Esophagus squamous epithelium (tissue), 5 donors: ENCODE measurements at regions not wholly inside any gene's neighbourhood (a gene's known extent, or its start where the extent isn't known, plus 50 kb on each side); places are given as distances from the start of the nearest gene placed in this dataset.

Source experiments
- DNase-seq: peaks from one replicate; lab custom pipeline; 2025; lab: John Stamatoyannopoulos, UW
- H3K27ac ChIP-seq, 4 donors: fragments of 200-600 bp; sonication (generic); one replicate each; pipeline ENCODE4 v1.5.1; 2016 to 2019; ENCODE audit warnings: mild to moderate bottlenecking in 1 of 4
- H3K27me3 ChIP-seq, 4 donors: fragments of 200-600 bp; sonication (generic); 1 replicate in 3 of 4; 2 replicates in 1 of 4; pipeline versions ENCODE4 v1.5.1 to v1.6.0; 2017 to 2021; ENCODE audit warnings: antibody characterized with exemption in 1 of 4
- H3K36me3 ChIP-seq, 3 donors: fragments of 200-600 bp; sonication (generic); one replicate each; pipeline ENCODE4 v1.5.1; 2016 to 2019
- H3K4me1 ChIP-seq, 3 donors: fragments of 200-600 bp; sonication (generic); one replicate each; pipeline ENCODE4 v1.5.1; 2017 to 2019
- H3K4me3 ChIP-seq, 4 donors: fragments of 200-600 bp; sonication (generic); 1 replicate in 3 of 4; 2 replicates in 1 of 4; pipeline ENCODE4 v1.5.1; 2016 to 2019; ENCODE audit warnings: mild to moderate bottlenecking in 2 of 4, moderate library complexity in 1 of 4
- H3K9me3 ChIP-seq, 3 donors: fragments of 200-600 bp; sonication (generic); one replicate each; pipeline ENCODE4 v1.5.1; 2016 to 2019
- POLR2A ChIP-seq, 4 donors: fragments of 450-650 bp; IDR thresholded peaks; one replicate each; pipeline ENCODE4 v1.6.1; 2017; ENCODE audit warnings: antibody characterized with exemption in 4 of 4, mild to moderate bottlenecking in 4 of 4, moderate library complexity in 3 of 4
- WGBS, 2 donors: methylation state at CpG; one replicate each; pipeline ENCODE4 v1.1.5; 2018; 5-methylcytosine and 5-hydroxymethylcytosine counted together
- intact Hi-C: fragments of 100-400 bp; cut with DNase I; formaldehyde crosslinking; loops from one replicate; pipeline ENCODE4 v1.15.0; 2022
- TF ChIP-seq, protein P1 (sequence below), 6 experiments: fragments of 450-650 bp in 4 of 6; fragments of 200-600 bp in 2 of 6; sonication (generic) in 2 of 6; IDR thresholded peaks; one replicate each; pipeline ENCODE4 v1.5.1; 2016 to 2019; ENCODE audit warnings: antibody characterized with exemption in 6 of 6, mild to moderate bottlenecking in 4 of 6, moderate library complexity in 4 of 6
- donor health status: DM: yes; HTN: yes; CAD: no.

DNA sequence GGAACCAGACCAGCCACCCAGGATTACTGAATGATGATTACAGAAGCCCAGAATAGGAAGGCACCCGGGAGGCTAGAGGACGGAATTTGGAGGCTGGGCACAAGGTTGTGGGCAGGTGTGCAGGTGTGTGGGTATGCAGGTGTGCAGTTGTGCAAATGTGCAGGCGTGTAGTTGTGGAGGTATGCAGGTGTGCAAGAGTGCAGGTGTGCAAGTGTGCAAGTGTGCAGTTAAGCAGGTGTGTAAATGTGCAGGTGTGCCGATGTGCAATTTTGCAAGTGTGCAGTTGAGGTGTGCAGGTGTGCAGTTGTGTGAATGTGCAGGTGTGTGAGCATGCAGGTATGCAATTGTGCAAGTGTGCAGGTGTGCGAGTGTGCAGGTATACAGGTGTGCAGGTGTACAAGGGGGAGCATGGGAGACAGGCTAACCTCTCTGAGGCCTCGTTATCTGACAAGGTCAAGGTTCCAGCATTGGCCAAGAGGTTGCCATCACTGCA, 131.8 kb downstream of the KCTD15 start:
- no peak for DNase-seq
- H3K27me3 ChIP-seq, result peaks cover 0 to 14% (median 0%) of the 10 kb centered on the region in 4 donors
- no peak for TF ChIP-seq POLR2A (IDR thresholded peaks at IDR 0.05)
- TF ChIP-seq, protein P1, sequence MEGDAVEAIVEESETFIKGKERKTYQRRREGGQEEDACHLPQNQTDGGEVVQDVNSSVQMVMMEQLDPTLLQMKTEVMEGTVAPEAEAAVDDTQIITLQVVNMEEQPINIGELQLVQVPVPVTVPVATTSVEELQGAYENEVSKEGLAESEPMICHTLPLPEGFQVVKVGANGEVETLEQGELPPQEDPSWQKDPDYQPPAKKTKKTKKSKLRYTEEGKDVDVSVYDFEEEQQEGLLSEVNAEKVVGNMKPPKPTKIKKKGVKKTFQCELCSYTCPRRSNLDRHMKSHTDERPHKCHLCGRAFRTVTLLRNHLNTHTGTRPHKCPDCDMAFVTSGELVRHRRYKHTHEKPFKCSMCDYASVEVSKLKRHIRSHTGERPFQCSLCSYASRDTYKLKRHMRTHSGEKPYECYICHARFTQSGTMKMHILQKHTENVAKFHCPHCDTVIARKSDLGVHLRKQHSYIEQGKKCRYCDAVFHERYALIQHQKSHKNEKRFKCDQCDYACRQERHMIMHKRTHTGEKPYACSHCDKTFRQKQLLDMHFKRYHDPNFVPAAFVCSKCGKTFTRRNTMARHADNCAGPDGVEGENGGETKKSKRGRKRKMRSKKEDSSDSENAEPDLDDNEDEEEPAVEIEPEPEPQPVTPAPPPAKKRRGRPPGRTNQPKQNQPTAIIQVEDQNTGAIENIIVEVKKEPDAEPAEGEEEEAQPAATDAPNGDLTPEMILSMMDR (IDR thresholded peaks at IDR 0.05), result no peak
- no peak overlapping the region for H3K27ac ChIP-seq
- H3K4me3 ChIP-seq, result no peak overlapping the region
- no peaks in the 10 kb centered on the region for H3K4me1 ChIP-seq
- intact Hi-C loops, result no loop called here
- H3K9me3 ChIP-seq, result peaks cover 0 to 3% (median 0%) of the 10 kb centered on the region in 3 donors
- WGBS, 2 donors, result 72 to 85% methylated on average over 5 to 6 of the region's 6 CpGs
- H3K36me3 ChIP-seq, result no peaks in the 10 kb centered on the region

DNA sequence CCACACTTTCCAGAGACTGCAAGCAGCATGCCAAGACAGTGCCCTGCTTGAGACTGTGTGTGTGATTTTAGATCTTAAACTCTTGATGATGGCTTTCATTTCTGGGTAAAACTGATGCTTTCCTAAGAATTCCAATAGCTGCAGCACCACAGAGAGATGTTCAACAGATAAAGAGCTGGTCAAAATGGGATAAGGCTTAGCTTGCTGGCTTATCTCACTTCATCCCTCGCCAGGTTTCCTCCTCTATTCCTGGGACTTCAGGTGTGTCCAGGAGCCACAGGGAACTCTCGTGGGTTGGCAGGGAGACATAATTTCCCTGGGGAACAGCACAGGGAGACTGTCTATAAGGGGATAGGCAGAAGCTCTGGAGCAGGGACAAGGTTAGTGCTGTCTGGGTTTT, 137.3 kb downstream of the KCTD15 start:
- Histone ChIP-seq H3K9me3 (peaks cover 0 to 17% (median 6%) of the 10 kb centered on the region in 3 donors), H3K27ac (no peak overlapping the region), H3K27me3 (peaks cover 0 to 13% (median 0%) of the 10 kb centered on the region in 4 donors), H3K4me1 (no peaks in the 10 kb centered on the region), H3K36me3 (no peaks in the 10 kb centered on the region), H3K4me3 (no peak overlapping the region)
- WGBS, 2 donors, result 65 to 66% methylated on average over 2 of the region's 2 CpGs
- intact Hi-C loops, result no loop called here
- TF ChIP-seq, protein P1 (IDR thresholded peaks at IDR 0.05), result no peak
- no peak for TF ChIP-seq POLR2A (IDR thresholded peaks at IDR 0.05)
- DNase-seq, result no peak

DNA sequence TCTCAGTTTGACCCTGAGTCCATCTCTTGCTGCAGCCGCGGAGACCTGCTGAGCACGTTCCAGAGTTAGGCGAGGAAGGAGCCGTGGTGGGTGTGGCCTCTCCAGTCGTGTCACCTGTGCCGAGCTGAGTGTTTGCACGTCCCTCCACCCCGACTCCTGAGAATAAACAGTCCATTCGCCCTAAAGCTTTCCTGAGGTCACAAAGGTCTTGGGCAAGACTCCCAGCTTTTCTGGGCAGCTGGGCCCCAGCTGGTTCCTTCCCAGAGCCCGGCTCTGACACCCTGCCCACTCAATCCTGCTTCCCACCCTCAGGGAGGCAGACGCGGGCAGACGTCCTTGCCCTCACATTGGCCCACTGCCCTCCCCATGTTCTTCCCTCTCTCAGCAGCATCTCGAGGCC, 142.2 kb downstream of the KCTD15 start:
- no peak for TF ChIP-seq POLR2A (IDR thresholded peaks at IDR 0.05)
- TF ChIP-seq, protein P1 (IDR thresholded peaks at IDR 0.05), result no peak
- no peak for DNase-seq
- intact Hi-C loops, result no loop called here
- no peak overlapping the region for H3K27ac ChIP-seq
- no peaks in the 10 kb centered on the region for H3K36me3 ChIP-seq
- WGBS, 2 donors, result 17 to 42% methylated on average over 7 to 11 of the region's 15 CpGs
- H3K27me3 ChIP-seq, result peaks cover 0 to 8% (median 0%) of the 10 kb centered on the region in 4 donors
- H3K9me3 ChIP-seq, result peaks cover 0 to 12% (median 5%) of the 10 kb centered on the region in 3 donors
- no peak overlapping the region for H3K4me3 ChIP-seq
- H3K4me1 ChIP-seq, result no peaks in the 10 kb centered on the region

DNA sequence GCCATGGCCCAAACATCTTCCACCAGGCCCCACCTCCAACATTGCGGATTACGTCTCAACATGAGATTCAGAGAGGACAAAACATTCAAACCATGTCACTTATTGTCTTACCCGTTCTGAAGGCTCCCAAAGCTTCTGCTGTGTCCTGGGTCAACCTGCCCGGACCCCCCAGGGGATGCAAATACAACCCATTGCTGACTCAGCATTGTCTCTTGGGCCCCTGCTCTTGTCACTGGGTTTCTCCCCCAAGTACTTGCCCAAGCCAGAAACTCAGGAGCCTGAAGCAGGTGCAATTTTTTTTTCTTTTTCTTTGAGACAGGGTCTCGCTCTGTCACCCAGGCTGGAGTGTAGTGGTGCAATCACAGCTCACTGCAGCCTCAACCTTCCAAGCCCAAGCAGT, 144.5 kb downstream of the KCTD15 start:
- H3K27me3 ChIP-seq, result no peaks in the 10 kb centered on the region
- intact Hi-C loops, result no loop called here
- DNase-seq, result no peak
- H3K4me1 ChIP-seq, result no peaks in the 10 kb centered on the region
- no peaks in the 10 kb centered on the region for H3K9me3 ChIP-seq
- H3K27ac ChIP-seq, result no peak overlapping the region
- H3K36me3 ChIP-seq, result no peaks in the 10 kb centered on the region
- no peak overlapping the region for H3K4me3 ChIP-seq
- TF ChIP-seq POLR2A (IDR thresholded peaks at IDR 0.05), result no peak
- WGBS, 2 donors, result 71 to 80% methylated on average over 5 of the region's 5 CpGs

DNA sequence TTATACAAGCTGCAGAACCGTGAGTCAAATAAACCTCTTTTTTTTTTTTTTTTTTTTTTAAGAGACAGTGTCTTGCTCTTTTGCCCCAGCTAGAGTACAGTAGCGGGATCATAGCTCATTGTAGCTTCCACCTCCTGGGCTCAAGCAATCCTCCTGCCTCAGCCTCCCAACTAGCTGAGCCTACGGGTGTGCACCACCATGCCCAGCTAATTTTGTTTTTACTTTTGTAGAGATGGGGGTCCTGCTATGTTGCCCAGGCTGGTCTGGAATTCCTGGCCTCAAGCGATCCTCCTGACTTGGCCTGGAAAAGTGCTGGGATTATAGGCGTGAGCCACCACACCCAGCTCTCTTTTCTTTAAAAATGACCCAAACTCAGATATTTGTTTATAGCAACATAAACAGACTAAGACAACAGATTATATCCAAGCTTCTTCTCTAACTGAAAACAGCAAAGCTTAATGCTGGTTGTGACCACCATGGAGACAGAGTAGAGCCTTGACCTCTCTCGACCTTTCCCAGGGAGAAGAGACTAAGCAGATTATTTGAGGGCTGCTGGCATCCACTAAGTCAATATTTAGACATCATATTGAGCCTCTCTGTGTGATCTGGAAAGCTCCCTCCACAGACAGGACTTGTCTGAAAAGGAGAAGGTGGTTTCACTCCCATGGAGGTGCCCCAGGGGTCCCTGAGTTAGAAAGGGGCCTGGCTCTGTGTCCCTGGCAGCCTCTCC, 150.0 kb downstream of the KCTD15 start:
- H3K27ac ChIP-seq, result no peak overlapping the region
- H3K4me3 ChIP-seq, result no peak overlapping the region
- TF ChIP-seq POLR2A (IDR thresholded peaks at IDR 0.05), result no peak
- TF ChIP-seq, protein P1 (IDR thresholded peaks at IDR 0.05), result no peak
- DNase-seq, result no peak
- H3K4me1 ChIP-seq, result no peaks in the 10 kb centered on the region
- no peaks in the 10 kb centered on the region for H3K27me3 ChIP-seq
- H3K36me3 ChIP-seq, result no peaks in the 10 kb centered on the region
- WGBS, 2 donors, result 74 to 83% methylated on average over 5 of the region's 6 CpGs
- H3K9me3 ChIP-seq, result no peaks in the 10 kb centered on the region
- intact Hi-C loops, result no loop called here
